Testis (tissue), 2 donors: ENCODE measurements at regions not wholly inside any gene's neighbourhood (a gene's known extent, or its start where the extent isn't known, plus 50 kb on each side); places are given as distances from the start of the nearest gene placed in this dataset.

ENCODE experiments used
- POLR2A ChIP-seq: fragments of 450-650 bp; IDR thresholded peaks from one replicate; pipeline ENCODE4 v1.6.1; 2017; ENCODE audit warnings: antibody characterized with exemption, mild to moderate bottlenecking, moderate library complexity
- TF ChIP-seq, protein P1 (sequence below), 3 experiments: fragments of 450-650 bp in 2 of 3; fragments of 200-600 bp in 1 of 3; sonication (generic) in 1 of 3; IDR thresholded peaks; one replicate each; pipeline ENCODE4 v1.5.1; 2016 to 2019; ENCODE audit warnings: antibody characterized with exemption in 3 of 3, mild to moderate bottlenecking in 2 of 3, moderate library complexity in 1 of 3

DNA sequence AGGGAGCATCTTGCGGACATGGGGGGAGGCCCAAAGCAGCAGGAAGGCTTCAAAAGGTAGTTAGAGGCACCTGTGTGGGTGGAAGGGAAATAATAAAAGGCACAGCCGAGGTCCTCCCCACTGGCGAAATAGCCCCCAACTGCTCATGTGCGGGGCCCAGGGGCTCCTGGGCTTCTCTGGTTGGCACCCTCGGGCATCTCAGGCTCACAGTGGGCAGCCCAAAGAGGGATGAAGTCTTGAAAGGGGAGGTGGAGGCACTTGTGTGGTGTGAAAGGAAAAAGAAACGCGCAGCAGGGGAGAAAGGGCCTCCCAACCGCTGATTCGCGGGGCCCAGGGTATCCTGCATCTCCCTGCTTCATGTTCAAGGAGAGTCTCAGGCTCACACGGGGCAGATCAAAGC, 579.4 kb downstream of the ALG10 start:
- TF ChIP-seq, protein P1, sequence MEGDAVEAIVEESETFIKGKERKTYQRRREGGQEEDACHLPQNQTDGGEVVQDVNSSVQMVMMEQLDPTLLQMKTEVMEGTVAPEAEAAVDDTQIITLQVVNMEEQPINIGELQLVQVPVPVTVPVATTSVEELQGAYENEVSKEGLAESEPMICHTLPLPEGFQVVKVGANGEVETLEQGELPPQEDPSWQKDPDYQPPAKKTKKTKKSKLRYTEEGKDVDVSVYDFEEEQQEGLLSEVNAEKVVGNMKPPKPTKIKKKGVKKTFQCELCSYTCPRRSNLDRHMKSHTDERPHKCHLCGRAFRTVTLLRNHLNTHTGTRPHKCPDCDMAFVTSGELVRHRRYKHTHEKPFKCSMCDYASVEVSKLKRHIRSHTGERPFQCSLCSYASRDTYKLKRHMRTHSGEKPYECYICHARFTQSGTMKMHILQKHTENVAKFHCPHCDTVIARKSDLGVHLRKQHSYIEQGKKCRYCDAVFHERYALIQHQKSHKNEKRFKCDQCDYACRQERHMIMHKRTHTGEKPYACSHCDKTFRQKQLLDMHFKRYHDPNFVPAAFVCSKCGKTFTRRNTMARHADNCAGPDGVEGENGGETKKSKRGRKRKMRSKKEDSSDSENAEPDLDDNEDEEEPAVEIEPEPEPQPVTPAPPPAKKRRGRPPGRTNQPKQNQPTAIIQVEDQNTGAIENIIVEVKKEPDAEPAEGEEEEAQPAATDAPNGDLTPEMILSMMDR (IDR thresholded peaks at IDR 0.05) = no peak
- TF ChIP-seq POLR2A = no peak
